ENCODE measurements at regions not wholly inside any gene's neighbourhood (a gene's known extent, or its start where the extent isn't known, plus 50 kb on each side); places are given as distances from the start of the nearest gene placed in this dataset.

DNA sequence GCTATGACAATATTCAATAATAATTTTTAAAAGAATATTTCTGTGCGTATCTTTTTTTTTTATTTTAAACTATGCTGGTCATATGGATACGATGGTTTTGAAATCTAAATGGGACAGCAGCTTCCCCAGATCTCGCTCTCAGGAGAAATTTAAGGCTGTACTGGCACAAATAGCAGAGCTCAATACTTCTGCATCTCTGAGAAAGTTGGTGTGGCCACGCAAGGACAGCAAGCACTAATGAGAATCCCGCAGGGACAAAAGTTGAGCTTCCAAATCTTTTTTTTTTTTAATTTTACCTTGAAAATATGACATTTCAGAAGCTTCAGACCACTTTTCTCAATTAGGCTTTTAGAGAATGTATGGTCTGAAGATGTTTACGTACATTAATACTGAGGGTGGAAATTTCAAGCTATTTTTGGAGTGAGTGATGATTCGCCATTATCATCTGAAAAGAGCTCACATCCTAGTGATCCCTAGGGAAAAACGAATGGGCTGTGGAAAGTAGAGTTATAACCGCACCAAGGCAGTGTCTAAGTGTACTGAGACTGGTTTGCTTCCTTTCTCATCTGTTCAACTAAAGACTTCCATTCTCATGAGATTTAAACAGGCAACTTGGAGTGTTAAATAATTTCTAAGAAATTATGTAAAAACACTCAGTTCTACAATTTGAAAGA, 840.0 kb downstream of the C6orf118 start:
- H3K27ac ChIP-seq, result no peak overlapping the region
- TF ChIP-seq, protein P1, sequence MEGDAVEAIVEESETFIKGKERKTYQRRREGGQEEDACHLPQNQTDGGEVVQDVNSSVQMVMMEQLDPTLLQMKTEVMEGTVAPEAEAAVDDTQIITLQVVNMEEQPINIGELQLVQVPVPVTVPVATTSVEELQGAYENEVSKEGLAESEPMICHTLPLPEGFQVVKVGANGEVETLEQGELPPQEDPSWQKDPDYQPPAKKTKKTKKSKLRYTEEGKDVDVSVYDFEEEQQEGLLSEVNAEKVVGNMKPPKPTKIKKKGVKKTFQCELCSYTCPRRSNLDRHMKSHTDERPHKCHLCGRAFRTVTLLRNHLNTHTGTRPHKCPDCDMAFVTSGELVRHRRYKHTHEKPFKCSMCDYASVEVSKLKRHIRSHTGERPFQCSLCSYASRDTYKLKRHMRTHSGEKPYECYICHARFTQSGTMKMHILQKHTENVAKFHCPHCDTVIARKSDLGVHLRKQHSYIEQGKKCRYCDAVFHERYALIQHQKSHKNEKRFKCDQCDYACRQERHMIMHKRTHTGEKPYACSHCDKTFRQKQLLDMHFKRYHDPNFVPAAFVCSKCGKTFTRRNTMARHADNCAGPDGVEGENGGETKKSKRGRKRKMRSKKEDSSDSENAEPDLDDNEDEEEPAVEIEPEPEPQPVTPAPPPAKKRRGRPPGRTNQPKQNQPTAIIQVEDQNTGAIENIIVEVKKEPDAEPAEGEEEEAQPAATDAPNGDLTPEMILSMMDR (IDR thresholded peaks at IDR 0.05; ENCODE audit: low read depth, low read length, missing control alignments), result no peak
- in situ Hi-C loops (cut with HindIII; ENCODE audit: low pct_ligation_motif_present, low sequenced_read_pairs), result no loop called here
- H3K4me3 ChIP-seq (ENCODE audit: low read depth, low read length), result no peak overlapping the region
- no peak for DNase-seq
- H3K36me3 ChIP-seq (replicated peaks), result no peaks in the 10 kb centered on the region
- no peaks in the 10 kb centered on the region for H3K27me3 ChIP-seq (replicated peaks)

DNA sequence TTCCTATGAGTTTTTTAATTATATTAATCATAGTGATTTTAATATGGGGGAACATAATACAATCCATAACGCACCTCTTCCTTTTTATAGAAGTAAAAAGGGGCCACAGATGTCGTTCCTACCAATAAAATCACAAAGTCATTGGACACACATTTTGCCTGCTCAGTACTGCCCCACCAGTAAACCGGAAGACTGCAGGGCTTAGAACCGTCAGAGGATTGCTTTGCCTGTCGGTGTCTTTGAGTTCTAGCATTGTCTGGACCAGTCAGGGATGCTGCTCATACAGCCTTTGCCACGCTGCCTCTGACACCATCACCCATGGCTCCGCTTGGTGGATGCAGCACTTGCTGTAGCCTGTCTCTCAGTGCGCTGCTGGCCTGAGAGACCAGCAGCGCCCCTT, 853.6 kb downstream of the C6orf118 start:
- no peak overlapping the region for H3K27ac ChIP-seq
- no peak overlapping the region for H3K4me3 ChIP-seq (ENCODE audit: low read depth, low read length)
- H3K36me3 ChIP-seq (replicated peaks), result no peaks in the 10 kb centered on the region
- DNase-seq, result no peak
- H3K27me3 ChIP-seq (replicated peaks), result no peaks in the 10 kb centered on the region
- TF ChIP-seq, protein P1 (IDR thresholded peaks at IDR 0.05; ENCODE audit: low read depth, low read length, missing control alignments), result no peak
- in situ Hi-C loops (cut with HindIII; ENCODE audit: low pct_ligation_motif_present, low sequenced_read_pairs), result no loop called here

DNA sequence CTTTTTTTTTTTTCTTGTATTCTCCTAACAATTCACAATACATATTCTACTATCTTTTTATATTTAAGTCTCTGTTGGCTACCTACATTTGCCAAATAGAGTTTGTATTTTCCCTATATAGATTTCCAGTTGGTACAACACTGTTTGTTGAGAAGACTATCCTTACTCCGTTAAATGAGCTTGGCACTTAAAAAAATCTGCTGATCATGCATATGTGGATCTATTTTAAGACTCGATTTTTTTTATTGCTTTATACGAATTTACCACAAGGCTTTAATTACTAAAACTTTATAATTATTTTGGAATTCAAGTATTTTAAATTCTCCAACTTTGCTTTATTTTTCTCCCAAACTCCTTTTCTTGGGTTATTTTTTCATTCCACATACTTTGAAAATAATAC, 855.6 kb downstream of the C6orf118 start:
- Histone ChIP-seq H3K27me3 (replicated peaks) (no peaks in the 10 kb centered on the region), H3K36me3 (replicated peaks) (no peaks in the 10 kb centered on the region), H3K27ac (no peak overlapping the region), H3K4me3 (ENCODE audit: low read depth, low read length) (no peak overlapping the region)
- DNase-seq, result no peak
- TF ChIP-seq, protein P1 (IDR thresholded peaks at IDR 0.05; ENCODE audit: low read depth, low read length, missing control alignments), result no peak
- in situ Hi-C loops (cut with HindIII; ENCODE audit: low pct_ligation_motif_present, low sequenced_read_pairs), result no loop called here

DNA sequence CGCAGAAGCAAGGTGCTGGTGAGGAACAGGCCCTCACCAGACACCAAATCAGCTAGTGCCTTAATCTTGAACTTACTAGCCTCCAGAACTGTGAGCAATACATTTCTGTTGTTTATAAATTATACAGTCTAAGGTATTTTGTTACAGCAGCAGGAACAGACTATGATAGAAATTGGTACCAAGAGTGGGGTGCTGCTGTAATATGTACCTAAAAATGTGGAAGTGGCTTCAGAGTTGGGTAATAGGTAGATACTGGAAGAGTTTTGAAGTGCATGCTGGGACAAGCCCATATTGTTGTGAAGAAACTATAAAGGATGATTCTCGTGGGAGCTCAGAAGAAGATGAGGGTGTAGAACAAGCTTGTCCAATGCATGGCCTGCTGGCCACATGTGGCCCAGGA, 866.8 kb downstream of the C6orf118 start:
- no peaks in the 10 kb centered on the region for H3K36me3 ChIP-seq (replicated peaks)
- H3K4me3 ChIP-seq (ENCODE audit: low read depth, low read length), result no peak overlapping the region
- TF ChIP-seq, protein P1 (IDR thresholded peaks at IDR 0.05; ENCODE audit: low read depth, low read length, missing control alignments), result no peak
- H3K27ac ChIP-seq, result no peak overlapping the region
- no peak for DNase-seq
- in situ Hi-C loops (cut with HindIII; ENCODE audit: low pct_ligation_motif_present, low sequenced_read_pairs), result no loop called here
- no peaks in the 10 kb centered on the region for H3K27me3 ChIP-seq (replicated peaks)

DNA sequence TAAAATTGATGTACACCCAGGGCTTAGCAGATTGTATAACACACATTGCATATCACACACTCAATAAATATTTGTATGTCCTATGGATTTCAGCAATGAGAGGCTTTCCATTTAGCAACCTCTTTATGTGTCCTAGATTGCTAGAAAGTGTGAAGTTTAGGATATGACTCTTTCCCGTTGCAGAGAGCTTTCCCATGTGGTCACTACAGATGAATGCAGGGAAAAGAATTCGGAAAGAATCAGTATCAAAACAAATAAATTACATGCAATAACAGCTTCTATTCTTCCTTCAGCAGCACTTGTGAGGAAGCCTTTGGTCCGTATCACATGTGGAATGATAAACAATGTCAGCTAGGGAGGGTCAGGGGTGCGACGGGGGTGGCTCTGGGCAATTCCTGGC, 870.1 kb downstream of the C6orf118 start:
- Histone ChIP-seq H3K4me3 (ENCODE audit: low read depth, low read length) (no peak overlapping the region), H3K27me3 (replicated peaks) (no peaks in the 10 kb centered on the region), H3K36me3 (replicated peaks) (no peaks in the 10 kb centered on the region), H3K27ac (no peak overlapping the region)
- in situ Hi-C loops (cut with HindIII; ENCODE audit: low pct_ligation_motif_present, low sequenced_read_pairs), result no loop called here
- TF ChIP-seq, protein P1 (IDR thresholded peaks at IDR 0.05; ENCODE audit: low read depth, low read length, missing control alignments), result no peak
- DNase-seq, result no peak

DNA sequence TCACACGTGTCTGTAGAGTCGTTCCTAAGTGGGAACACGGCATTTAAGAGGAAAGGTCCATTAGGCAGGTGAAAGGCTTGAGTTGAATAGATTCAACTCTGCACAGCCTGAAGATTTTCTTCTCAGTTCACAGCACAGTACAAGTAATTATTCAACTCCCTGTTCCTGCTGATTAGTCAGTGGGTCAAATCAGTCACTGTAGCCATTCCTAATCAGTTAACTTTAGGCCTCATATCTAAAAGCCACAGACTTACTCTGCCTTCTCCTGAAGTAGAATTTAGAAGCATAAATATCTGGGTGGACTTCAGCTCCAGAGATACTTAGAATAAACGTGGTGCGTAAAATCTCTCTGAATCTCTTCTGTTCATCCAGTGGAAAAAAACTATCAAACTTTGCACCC, 872.4 kb downstream of the C6orf118 start:
- Histone ChIP-seq H3K27me3 (replicated peaks) (no peaks in the 10 kb centered on the region), H3K27ac (no peak overlapping the region), H3K4me3 (ENCODE audit: low read depth, low read length) (no peak overlapping the region), H3K36me3 (replicated peaks) (no peaks in the 10 kb centered on the region)
- TF ChIP-seq, protein P1 (IDR thresholded peaks at IDR 0.05; ENCODE audit: low read depth, low read length, missing control alignments), result no peak
- in situ Hi-C loops (cut with HindIII; ENCODE audit: low pct_ligation_motif_present, low sequenced_read_pairs), result no loop called here
- DNase-seq, result no peak

Data from brain microvascular endothelial cell (primary cell).